Small intestine (tissue), 7 donors: ENCODE measurements at regions not wholly inside any gene's neighbourhood (a gene's known extent, or its start where the extent isn't known, plus 50 kb on each side); places are given as distances from the start of the nearest gene placed in this dataset.
A peak's percentile ranks its signal among the peaks of the same experiment; 100 is the strongest.

Experiments used
- DNase-seq, 2 donors: peaks; one replicate each; pipeline versions ENCODE4 v3.0.0 to v3.0.0-alpha.2; 2013
- FAIRE-seq: peaks from 2 replicates; lab custom pipeline; 2012; peaks lifted over from hg19 to GRCh38; lab: Jason Lieb, UNC
- H3K27ac ChIP-seq, 3 donors: one replicate each; pipeline ENCODE4 v1.5.1; 2013; ENCODE audit warnings: low read length in 2 of 3, mild to moderate bottlenecking in 2 of 3, control low read depth in 1 of 3, inconsistent platforms in 1 of 3, low read depth in 1 of 3, moderate library complexity in 1 of 3
- H3K27me3 ChIP-seq, 3 donors: one replicate each; pipeline ENCODE4 v1.6.1; 2013; ENCODE audit warnings: low read length in 3 of 3, inconsistent platforms in 1 of 3; ENCODE audit not compliant: control insufficient read depth in 3 of 3, insufficient read depth in 3 of 3
- H3K36me3 ChIP-seq, 3 donors: one replicate each; pipeline ENCODE4 v1.6.1; 2013; ENCODE audit warnings: low read length in 3 of 3, inconsistent platforms in 1 of 3, low read depth in 1 of 3, mild to moderate bottlenecking in 1 of 3, moderate library complexity in 1 of 3; ENCODE audit not compliant: control insufficient read depth in 3 of 3, insufficient read depth in 2 of 3
- H3K4me1 ChIP-seq, 3 donors: one replicate each; pipeline ENCODE4 v1.6.1; 2013; ENCODE audit warnings: low read length in 2 of 3, inconsistent platforms in 1 of 3, low read depth in 1 of 3, mild to moderate bottlenecking in 1 of 3, moderate library complexity in 1 of 3; ENCODE audit not compliant: control insufficient read depth in 3 of 3, insufficient read depth in 2 of 3
- H3K4me3 ChIP-seq, 3 donors: one replicate each; pipeline ENCODE4 v1.5.1; 2013; ENCODE audit warnings: low read length in 3 of 3, control low read depth in 1 of 3, inconsistent platforms in 1 of 3, low read depth in 1 of 3, mild to moderate bottlenecking in 1 of 3, moderate library complexity in 1 of 3
- H3K9me3 ChIP-seq, 2 donors: one replicate each; pipeline ENCODE4 v1.6.1; 2013; ENCODE audit warnings: low read depth in 1 of 2, low read length in 1 of 2; ENCODE audit not compliant: control insufficient read depth in 2 of 2, insufficient read depth in 1 of 2
- WGBS, 3 donors: extraction: QIAGEN DNeasy Blood & Tissue Kit; methylation state at CpG; one replicate each; pipeline ENCODE4 v1.1.7; 2013; 5-methylcytosine and 5-hydroxymethylcytosine counted together
- donor health status: healthy with polysubstance abuse.
- donor health status: control.
- donor health status: control.
- donor health status: Bipolar disorder and iron deficiency.
- donor health status: healthy.

DNA sequence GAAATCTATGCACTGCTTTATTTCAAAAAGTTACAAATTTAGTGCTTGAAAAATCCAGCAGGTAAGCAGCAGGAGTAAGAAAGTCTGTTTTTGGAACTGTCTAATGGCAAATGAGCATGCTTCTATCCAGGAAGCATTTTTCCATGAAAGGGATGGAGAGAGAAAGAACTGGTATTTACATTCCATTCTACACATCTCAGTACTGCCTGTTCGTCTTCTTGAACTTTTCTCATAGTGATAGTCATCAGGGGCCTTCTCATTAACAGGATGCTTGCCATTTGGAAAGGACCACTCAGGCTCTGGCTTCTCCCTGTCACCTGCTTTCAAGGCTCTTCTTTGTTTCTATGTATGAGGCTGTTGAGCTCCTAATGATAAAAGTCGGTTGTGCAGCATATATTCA is 267.3 kb upstream of the IL12A start:
- 63 to 76% (median 73%) methylated on average over 2 of the region's 2 CpGs for WGBS, 3 donors
- no peak for FAIRE-seq

DNA sequence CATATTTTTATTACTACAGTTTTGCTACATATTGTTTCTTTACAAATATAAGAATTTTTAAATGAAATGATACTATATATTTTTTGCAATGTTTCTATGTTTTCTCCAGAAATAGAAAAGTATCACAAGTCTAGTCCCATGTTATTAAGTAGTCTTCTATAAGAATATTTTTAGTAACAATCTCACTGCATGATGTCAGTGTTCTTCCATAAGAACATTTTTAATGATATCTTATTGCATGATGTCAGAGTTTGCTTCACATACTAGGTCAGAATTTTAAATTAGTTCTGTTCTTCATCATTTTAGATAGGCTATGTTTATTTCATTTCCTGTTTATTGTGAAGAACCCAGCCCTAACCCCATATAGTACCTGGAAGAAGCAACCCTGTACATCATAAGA is 265.3 kb upstream of the IL12A start:
- Histone ChIP-seq H3K36me3 (no peaks in the 10 kb centered on the region), H3K27me3 (no peaks in the 10 kb centered on the region), H3K4me1 (no peaks in the 10 kb centered on the region), H3K27ac (no peak overlapping the region), H3K9me3 (no peaks in the 10 kb centered on the region), H3K4me3 (no peak overlapping the region)
- no peak for DNase-seq
- no peak for FAIRE-seq

More for the DNA sequence above, 267.3 kb upstream of the IL12A start:
- Histone ChIP-seq H3K4me3 (no peak overlapping the region), H3K4me1 (no peaks in the 10 kb centered on the region), H3K9me3 (no peaks in the 10 kb centered on the region), H3K36me3 (no peaks in the 10 kb centered on the region), H3K27me3 (no peaks in the 10 kb centered on the region), H3K27ac (no peak overlapping the region)
- DNase-seq, result no peak

GRCh38 chr3:159724627-159725026 is 264.0 kb upstream of the IL12A start:
- FAIRE-seq (no peak), DNase-seq (no peak)
- H3K4me1 ChIP-seq, result no peaks in the 10 kb centered on the region
- H3K4me3 ChIP-seq, result no peak overlapping the region
- H3K27me3 ChIP-seq, result no peaks in the 10 kb centered on the region
- no peaks in the 10 kb centered on the region for H3K9me3 ChIP-seq
- WGBS, 3 donors, result 92 to 93% (median 92%) methylated on average over 2 of the region's 2 CpGs
- H3K36me3 ChIP-seq, result no peaks in the 10 kb centered on the region
- H3K27ac ChIP-seq, result no peak overlapping the region

- FAIRE-seq (no peak), DNase-seq (no peak)
- Histone ChIP-seq H3K27me3 (no peaks in the 10 kb centered on the region), H3K27ac (no peak overlapping the region), H3K4me1 (no peaks in the 10 kb centered on the region), H3K36me3 (no peaks in the 10 kb centered on the region), H3K4me3 (no peak overlapping the region), H3K9me3 (no peaks in the 10 kb centered on the region)
- 78 to 86% (median 82%) methylated on average over 7 of the region's 7 CpGs for WGBS, 3 donors
Measured at GRCh38 chr3:159726231-159726964, 262.2 kb upstream of the IL12A start.

DNA sequence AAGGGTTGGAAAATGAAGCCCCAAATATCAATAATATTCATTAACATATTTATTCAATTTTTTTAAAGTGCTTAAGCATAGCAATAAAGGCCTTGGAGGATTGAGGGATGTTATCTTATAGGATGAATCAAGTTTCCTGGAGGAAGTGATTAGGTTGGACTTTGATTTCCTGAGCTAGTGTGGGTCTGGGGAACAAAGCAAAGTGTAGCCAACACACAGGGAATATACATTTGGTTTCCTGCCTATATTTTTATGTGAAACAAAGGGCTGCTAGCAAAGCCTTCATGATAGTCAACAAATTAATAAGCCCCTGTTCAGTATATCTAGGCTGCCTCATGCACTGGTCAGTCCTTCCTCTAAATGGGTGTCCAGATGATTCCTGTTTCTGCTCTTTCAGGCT is 261.1 kb upstream of the IL12A start:
- Histone ChIP-seq H3K27me3 (no peaks in the 10 kb centered on the region), H3K4me3 (no peak overlapping the region), H3K4me1 (no peaks in the 10 kb centered on the region), H3K36me3 (no peaks in the 10 kb centered on the region), H3K9me3 (no peaks in the 10 kb centered on the region), H3K27ac (no peak overlapping the region)
- peak in 1 of 2 donors; percentile 25 for DNase-seq
- no peak for FAIRE-seq

DNA sequence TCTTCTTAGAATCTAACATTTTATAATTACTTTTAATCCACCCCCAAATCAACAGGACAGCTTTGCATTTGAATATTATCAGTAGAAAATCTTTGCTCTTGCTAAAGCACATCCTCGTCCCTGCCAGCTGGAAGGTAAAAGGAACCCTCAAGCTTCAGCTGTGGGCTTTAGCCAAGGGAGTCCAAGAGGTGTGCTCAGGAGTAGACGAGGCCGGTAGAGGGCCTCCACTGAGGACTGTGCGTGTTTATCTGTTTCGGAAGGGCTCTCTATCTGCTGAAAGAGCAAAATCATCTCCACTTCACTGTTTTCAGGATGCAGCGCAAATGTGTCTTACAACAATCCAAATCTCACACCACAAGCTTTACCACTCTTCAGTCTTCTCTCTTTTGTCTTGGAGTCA is 257.4 kb upstream of the IL12A start:
- Histone ChIP-seq H3K9me3 (no peaks in the 10 kb centered on the region), H3K27me3 (no peaks in the 10 kb centered on the region), H3K4me1 (no peaks in the 10 kb centered on the region), H3K4me3 (no peak overlapping the region), H3K27ac (no peak overlapping the region), H3K36me3 (no peaks in the 10 kb centered on the region)
- FAIRE-seq (no peak), DNase-seq (no peak)
- WGBS, 3 donors, result 85 to 87% (median 86%) methylated on average over 6 of the region's 6 CpGs

DNA sequence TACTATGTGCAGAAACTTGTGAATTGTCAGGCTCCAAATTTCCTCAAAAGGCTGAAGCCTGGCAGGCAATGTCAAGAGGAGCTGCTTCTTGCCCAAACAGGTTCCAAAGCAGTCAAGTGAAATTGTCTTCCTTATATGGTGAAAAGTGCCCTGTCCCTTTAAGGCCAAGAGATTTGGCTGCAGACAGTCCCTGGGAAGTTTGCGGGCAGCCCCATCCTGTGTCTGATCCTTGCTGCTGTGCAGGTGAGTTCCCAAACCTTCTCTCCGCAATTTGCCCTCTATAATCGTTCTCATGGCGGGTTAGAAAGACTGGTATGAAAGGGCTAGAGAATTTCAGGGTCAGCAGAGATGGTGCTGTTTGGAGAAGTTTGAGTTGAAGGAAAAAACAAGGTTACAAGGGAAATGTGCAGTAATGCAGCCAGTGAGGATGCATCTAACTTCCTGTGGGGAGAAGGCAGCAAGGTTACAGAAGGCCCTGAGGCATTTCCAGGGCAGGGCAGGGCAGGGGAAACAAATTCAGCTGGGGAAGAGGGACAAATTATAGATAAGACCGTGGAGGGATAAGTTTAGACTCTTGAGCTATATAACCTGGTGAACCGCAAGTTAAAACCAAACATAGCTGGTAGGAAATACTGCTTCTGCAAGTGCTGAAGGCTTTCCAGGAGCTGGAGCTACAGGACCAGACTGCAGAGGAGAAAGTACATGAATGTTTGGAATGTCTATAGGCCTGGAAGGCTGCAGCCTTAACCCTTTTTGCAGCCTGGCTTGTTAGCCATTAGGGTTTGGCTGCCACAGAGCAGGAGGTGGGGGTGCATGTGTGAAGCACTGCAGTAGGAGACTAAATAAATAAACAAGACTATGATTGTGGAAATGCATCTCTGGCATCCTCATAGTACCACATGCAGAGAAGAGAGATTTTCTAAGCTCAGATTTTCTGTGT is 256.2 kb upstream of the IL12A start:
- FAIRE-seq, result no peak
- 35 to 53% (median 50%) methylated on average over 6 of the region's 6 CpGs for WGBS, 3 donors
- Histone ChIP-seq H3K4me1 (no peaks in the 10 kb centered on the region), H3K36me3 (no peaks in the 10 kb centered on the region), H3K9me3 (no peaks in the 10 kb centered on the region), H3K27ac (no peak overlapping the region), H3K27me3 (no peaks in the 10 kb centered on the region), H3K4me3 (peak overlapping the region in 1 of 3 donors; percentile 1)
- DNase-seq, result no peak

GRCh38 chr3:159733194-159733860 is 255.3 kb upstream of the IL12A start:
- Histone ChIP-seq H3K27ac (no peak overlapping the region), H3K27me3 (no peaks in the 10 kb centered on the region), H3K36me3 (no peaks in the 10 kb centered on the region), H3K9me3 (no peaks in the 10 kb centered on the region), H3K4me3 (no peak overlapping the region), H3K4me1 (no peaks in the 10 kb centered on the region)
- DNase-seq (no peak), FAIRE-seq (no peak)
- 76 to 87% (median 77%) methylated on average over 5 of the region's 5 CpGs for WGBS, 3 donors
